ENCODE measurements at regions not wholly inside any gene's neighbourhood (a gene's known extent, or its start where the extent isn't known, plus 50 kb on each side); places are given as distances from the start of the nearest gene placed in this dataset.

GRCh38 chr7:116139007-116139406 lies 71.3 kb upstream of the TES start:
- H3K4me3 ChIP-seq (ENCODE audit: low read length in 2 of 2) = no peak overlapping the region
- no peak overlapping the region for H3K27ac ChIP-seq (ENCODE audit: low read depth in 1 of 2, low read length in 1 of 2)
- DNase-seq (ENCODE audit: low read depth in 6 of 9, low spot score in 9 of 9) = no peak
- H3K4me1 ChIP-seq (ENCODE audit: control insufficient read depth in 2 of 2, insufficient read depth in 2 of 2, low read length in 2 of 2) = peaks cover 0 to 5% of the 10 kb centered on the region in 2 donors
- H3K27me3 ChIP-seq (ENCODE audit: control insufficient read depth in 2 of 2, insufficient read depth in 1 of 2, low read length in 1 of 2) = no peaks in the 10 kb centered on the region
- 97% methylated on average over 6 of the region's 6 CpGs for WGBS
- no peaks in the 10 kb centered on the region for H3K36me3 ChIP-seq (ENCODE audit: control insufficient read depth in 2 of 2, insufficient read depth in 2 of 2, low read length in 1 of 2)
- H3K9me3 ChIP-seq (ENCODE audit: control insufficient read depth in 2 of 2, insufficient read depth in 1 of 2, low read length in 1 of 2) = no peaks in the 10 kb centered on the region

GRCh38 chr7:116139807-116140206 lies 70.5 kb upstream of the TES start:
- H3K36me3 ChIP-seq (ENCODE audit: control insufficient read depth in 2 of 2, insufficient read depth in 2 of 2, low read length in 1 of 2) = no peaks in the 10 kb centered on the region
- DNase-seq (ENCODE audit: low read depth in 6 of 9, low spot score in 9 of 9) = no peak
- H3K27me3 ChIP-seq (ENCODE audit: control insufficient read depth in 2 of 2, insufficient read depth in 1 of 2, low read length in 1 of 2) = no peaks in the 10 kb centered on the region
- peaks cover 0 to 12% of the 10 kb centered on the region in 2 donors for H3K4me1 ChIP-seq (ENCODE audit: control insufficient read depth in 2 of 2, insufficient read depth in 2 of 2, low read length in 2 of 2)
- H3K4me3 ChIP-seq (ENCODE audit: low read length in 2 of 2) = no peak overlapping the region
- H3K9me3 ChIP-seq (ENCODE audit: control insufficient read depth in 2 of 2, insufficient read depth in 1 of 2, low read length in 1 of 2) = no peaks in the 10 kb centered on the region
- no peak overlapping the region for H3K27ac ChIP-seq (ENCODE audit: low read depth in 1 of 2, low read length in 1 of 2)

GRCh38 chr7:116142374-116142773 lies 68.0 kb upstream of the TES start:
- no peak overlapping the region for H3K4me3 ChIP-seq (ENCODE audit: low read length in 2 of 2)
- H3K4me1 ChIP-seq (ENCODE audit: control insufficient read depth in 2 of 2, insufficient read depth in 2 of 2, low read length in 2 of 2) = peaks cover 6 to 22% of the 10 kb centered on the region in 2 donors
- WGBS = 100% methylated on average over 1 of the region's 1 CpG
- no peaks in the 10 kb centered on the region for H3K36me3 ChIP-seq (ENCODE audit: control insufficient read depth in 2 of 2, insufficient read depth in 2 of 2, low read length in 1 of 2)
- no peak overlapping the region for H3K27ac ChIP-seq (ENCODE audit: low read depth in 1 of 2, low read length in 1 of 2)
- H3K27me3 ChIP-seq (ENCODE audit: control insufficient read depth in 2 of 2, insufficient read depth in 1 of 2, low read length in 1 of 2) = no peaks in the 10 kb centered on the region
- H3K9me3 ChIP-seq (ENCODE audit: control insufficient read depth in 2 of 2, insufficient read depth in 1 of 2, low read length in 1 of 2) = no peaks in the 10 kb centered on the region
- no peak for DNase-seq (ENCODE audit: low read depth in 6 of 9, low spot score in 9 of 9)

- H3K4me1 ChIP-seq (ENCODE audit: control insufficient read depth in 2 of 2, insufficient read depth in 2 of 2, low read length in 2 of 2) = peaks cover 6 to 22% of the 10 kb centered on the region in 2 donors
- WGBS = 62% methylated on average over 6 of the region's 6 CpGs
- no peaks in the 10 kb centered on the region for H3K36me3 ChIP-seq (ENCODE audit: control insufficient read depth in 2 of 2, insufficient read depth in 2 of 2, low read length in 1 of 2)
- no peak overlapping the region for H3K4me3 ChIP-seq (ENCODE audit: low read length in 2 of 2)
- H3K27ac ChIP-seq (ENCODE audit: low read depth in 1 of 2, low read length in 1 of 2) = no peak overlapping the region
- DNase-seq (ENCODE audit: low read depth in 6 of 9, low spot score in 9 of 9) = peak in 5 of 9 donors; percentile 26 to 67 (median 37)
- no peaks in the 10 kb centered on the region for H3K9me3 ChIP-seq (ENCODE audit: control insufficient read depth in 2 of 2, insufficient read depth in 1 of 2, low read length in 1 of 2)
- H3K27me3 ChIP-seq (ENCODE audit: control insufficient read depth in 2 of 2, insufficient read depth in 1 of 2, low read length in 1 of 2) = no peaks in the 10 kb centered on the region
Measured at GRCh38 chr7:116142850-116143249, 67.5 kb upstream of the TES start.

- H3K27ac ChIP-seq (ENCODE audit: low read depth in 1 of 2, low read length in 1 of 2) = peak overlapping the region in 1 of 2 donors; percentile 39
- 3% methylated on average over 2 of the region's 2 CpGs for WGBS
Measured at GRCh38 chr7:116145245-116145852, 65.0 kb upstream of the TES start.

DNA sequence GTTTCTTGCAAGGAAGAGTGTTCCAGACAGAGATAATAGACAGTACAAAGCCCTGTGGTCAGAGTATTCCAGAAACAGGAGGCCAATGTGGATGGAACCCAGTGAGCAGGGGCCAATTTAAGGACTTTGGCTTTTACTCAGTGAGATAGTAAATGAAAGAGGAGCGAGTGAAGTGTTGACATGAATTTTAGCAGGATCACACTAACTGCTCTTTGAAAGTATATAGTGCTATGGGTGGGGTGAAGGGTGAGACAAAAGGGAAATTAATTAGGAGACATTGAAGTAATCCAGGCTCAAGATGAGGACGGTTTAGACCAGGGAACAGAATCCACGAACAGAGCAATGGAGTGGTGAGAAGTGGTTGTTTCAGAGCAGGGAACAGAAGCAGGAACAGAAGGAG lies 62.2 kb upstream of the TES start:
- no peak for DNase-seq (ENCODE audit: low read depth in 6 of 9, low spot score in 9 of 9)
- H3K27ac ChIP-seq (ENCODE audit: low read depth in 1 of 2, low read length in 1 of 2) = no peak overlapping the region
- no peaks in the 10 kb centered on the region for H3K36me3 ChIP-seq (ENCODE audit: control insufficient read depth in 2 of 2, insufficient read depth in 2 of 2, low read length in 1 of 2)
- no peak overlapping the region for H3K4me3 ChIP-seq (ENCODE audit: low read length in 2 of 2)
- H3K27me3 ChIP-seq (ENCODE audit: control insufficient read depth in 2 of 2, insufficient read depth in 1 of 2, low read length in 1 of 2) = no peaks in the 10 kb centered on the region
- H3K4me1 ChIP-seq (ENCODE audit: control insufficient read depth in 2 of 2, insufficient read depth in 2 of 2, low read length in 2 of 2) = peaks cover 6 to 20% of the 10 kb centered on the region in 2 donors
- WGBS = 97% methylated on average over 3 of the region's 3 CpGs
- H3K9me3 ChIP-seq (ENCODE audit: control insufficient read depth in 2 of 2, insufficient read depth in 1 of 2, low read length in 1 of 2) = no peaks in the 10 kb centered on the region

More at GRCh38 chr7:116145245-116145852, 65.0 kb upstream of the TES start:
- no peaks in the 10 kb centered on the region for H3K36me3 ChIP-seq (ENCODE audit: control insufficient read depth in 2 of 2, insufficient read depth in 2 of 2, low read length in 1 of 2)
- H3K4me1 ChIP-seq (ENCODE audit: control insufficient read depth in 2 of 2, insufficient read depth in 2 of 2, low read length in 2 of 2) = peaks cover 6 to 22% of the 10 kb centered on the region in 2 donors
- peak in 3 of 9 donors; percentile 17 to 57 (median 36) for DNase-seq (ENCODE audit: low read depth in 6 of 9, low spot score in 9 of 9)
- no peaks in the 10 kb centered on the region for H3K27me3 ChIP-seq (ENCODE audit: control insufficient read depth in 2 of 2, insufficient read depth in 1 of 2, low read length in 1 of 2)
- H3K9me3 ChIP-seq (ENCODE audit: control insufficient read depth in 2 of 2, insufficient read depth in 1 of 2, low read length in 1 of 2) = no peaks in the 10 kb centered on the region
- H3K4me3 ChIP-seq (ENCODE audit: low read length in 2 of 2) = no peak overlapping the region

GRCh38 chr7:116148626-116149025 lies 61.7 kb upstream of the TES start:
- Histone ChIP-seq H3K36me3 (ENCODE audit: control insufficient read depth in 2 of 2, insufficient read depth in 2 of 2, low read length in 1 of 2) (no peaks in the 10 kb centered on the region), H3K27me3 (ENCODE audit: control insufficient read depth in 2 of 2, insufficient read depth in 1 of 2, low read length in 1 of 2) (no peaks in the 10 kb centered on the region), H3K4me3 (ENCODE audit: low read length in 2 of 2) (no peak overlapping the region), H3K9me3 (ENCODE audit: control insufficient read depth in 2 of 2, insufficient read depth in 1 of 2, low read length in 1 of 2) (no peaks in the 10 kb centered on the region), H3K27ac (ENCODE audit: low read depth in 1 of 2, low read length in 1 of 2) (no peak overlapping the region), H3K4me1 (ENCODE audit: control insufficient read depth in 2 of 2, insufficient read depth in 2 of 2, low read length in 2 of 2) (peaks cover 6 to 20% of the 10 kb centered on the region in 2 donors)
- DNase-seq (ENCODE audit: low read depth in 6 of 9, low spot score in 9 of 9) = no peak
- 98% methylated on average over 8 of the region's 8 CpGs for WGBS

DNA sequence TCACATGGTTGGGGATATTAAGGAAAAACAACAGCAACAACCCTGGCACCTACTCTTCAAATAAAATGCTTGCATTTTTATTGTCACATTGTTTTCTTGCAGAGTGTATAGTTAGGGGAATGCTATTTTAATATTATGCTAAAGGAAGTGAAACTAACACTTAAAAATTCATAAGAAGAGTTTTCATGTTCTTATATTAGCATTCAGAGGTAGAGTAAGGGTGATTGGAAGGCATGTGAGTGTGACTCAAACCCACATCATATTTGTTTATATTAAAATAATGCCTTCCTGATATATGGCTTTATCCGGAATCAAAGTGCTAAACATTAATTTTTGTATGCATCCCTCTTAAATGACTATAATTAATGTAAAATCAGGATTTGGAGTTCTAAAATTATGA lies 59.8 kb upstream of the TES start:
- H3K27me3 ChIP-seq (ENCODE audit: control insufficient read depth in 2 of 2, insufficient read depth in 1 of 2, low read length in 1 of 2) = no peaks in the 10 kb centered on the region
- WGBS = 92% methylated on average over 1 of the region's 1 CpG

DNA sequence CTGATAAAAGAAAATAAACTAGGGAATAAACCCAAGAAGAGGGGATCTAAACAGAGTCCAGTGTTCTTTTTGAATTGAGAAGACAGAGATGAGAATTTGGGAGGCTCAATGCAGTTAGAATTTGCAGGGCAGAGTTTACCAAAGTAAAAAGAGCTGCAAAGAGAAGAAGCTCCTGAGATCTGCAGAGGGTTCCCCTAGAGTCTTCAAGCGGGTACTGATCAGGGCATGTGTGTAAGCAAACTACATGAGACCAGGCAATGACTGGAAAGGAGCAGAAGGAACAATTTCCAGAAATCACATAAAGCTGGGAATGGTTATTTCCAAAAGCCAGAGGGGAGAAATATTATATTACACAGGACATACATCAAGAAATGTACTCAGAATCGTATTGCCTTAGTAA lies 58.1 kb upstream of the TES start:
- Histone ChIP-seq H3K4me1 (ENCODE audit: control insufficient read depth in 2 of 2, insufficient read depth in 2 of 2, low read length in 2 of 2) (peaks cover 0 to 3% of the 10 kb centered on the region in 2 donors), H3K27ac (ENCODE audit: low read depth in 1 of 2, low read length in 1 of 2) (no peak overlapping the region), H3K27me3 (ENCODE audit: control insufficient read depth in 2 of 2, insufficient read depth in 1 of 2, low read length in 1 of 2) (no peaks in the 10 kb centered on the region), H3K36me3 (ENCODE audit: control insufficient read depth in 2 of 2, insufficient read depth in 2 of 2, low read length in 1 of 2) (no peaks in the 10 kb centered on the region), H3K9me3 (ENCODE audit: control insufficient read depth in 2 of 2, insufficient read depth in 1 of 2, low read length in 1 of 2) (no peaks in the 10 kb centered on the region), H3K4me3 (ENCODE audit: low read length in 2 of 2) (no peak overlapping the region)
- 97% methylated on average over 2 of the region's 2 CpGs for WGBS
- no peak for DNase-seq (ENCODE audit: low read depth in 6 of 9, low spot score in 9 of 9)

More for the DNA sequence above, 59.8 kb upstream of the TES start:
- Histone ChIP-seq H3K4me3 (ENCODE audit: low read length in 2 of 2) (no peak overlapping the region), H3K9me3 (ENCODE audit: control insufficient read depth in 2 of 2, insufficient read depth in 1 of 2, low read length in 1 of 2) (no peaks in the 10 kb centered on the region), H3K36me3 (ENCODE audit: control insufficient read depth in 2 of 2, insufficient read depth in 2 of 2, low read length in 1 of 2) (no peaks in the 10 kb centered on the region), H3K27ac (ENCODE audit: low read depth in 1 of 2, low read length in 1 of 2) (no peak overlapping the region), H3K4me1 (ENCODE audit: control insufficient read depth in 2 of 2, insufficient read depth in 2 of 2, low read length in 2 of 2) (peaks cover under 1 to 8% of the 10 kb centered on the region in 2 donors)
- no peak for DNase-seq (ENCODE audit: low read depth in 6 of 9, low spot score in 9 of 9)

All from thymus (tissue), 11 donors.